ENCODE measurements at regions not wholly inside any gene's neighbourhood (a gene's known extent, or its start where the extent isn't known, plus 50 kb on each side); places are given as distances from the start of the nearest gene placed in this dataset.

- Histone ChIP-seq H3K4me1 (ENCODE audit: control insufficient read depth, insufficient read depth, low read length, poor library complexity, severe bottlenecking) (no peaks in the 10 kb centered on the region), H3K9me3 (ENCODE audit: control insufficient read depth in 2 of 2, low read length in 2 of 2) (peaks cover 0 to 2% of the 10 kb centered on the region in 2 experiments), H3K27ac (ENCODE audit: insufficient read depth, low read length, poor library complexity, severe bottlenecking) (no peak overlapping the region), H3K27me3 (ENCODE audit: control insufficient read depth, insufficient read depth, low read length) (no peaks in the 10 kb centered on the region), H3K36me3 (ENCODE audit: control insufficient read depth, insufficient read depth, low read length) (no peaks in the 10 kb centered on the region), H3K4me3 (ENCODE audit: low read depth, low read length) (no peak overlapping the region)
- Mint-ChIP-seq H3K9me3 (peaks cover 0 to 8% (median 6%) of the 10 kb centered on the region in 7 donors), H3K4me3 (no peak overlapping the region), H3K36me3 (no peaks in the 10 kb centered on the region), H3K4me1 (peaks cover 0 to 2% (median 0%) of the 10 kb centered on the region in 4 donors), H3K27ac (no peak overlapping the region), H3K27me3 (no peaks in the 10 kb centered on the region)
- DNase-seq = no peak
- no peak for ATAC-seq (ENCODE audit: low read depth in 2 of 2)
Observed at GRCh38 chr10:2476812-2477553, 590.4 kb upstream of the PFKP start.

GRCh38 chr10:2476218-2476811, 591.0 kb upstream of the PFKP start:
- no peaks in the 10 kb centered on the region for H3K27me3 Mint-ChIP-seq
- H3K36me3 Mint-ChIP-seq = no peaks in the 10 kb centered on the region
- H3K4me1 Mint-ChIP-seq = peaks cover 0 to under 1% (median 0%) of the 10 kb centered on the region in 4 donors
- ATAC-seq (ENCODE audit: low read depth in 2 of 2) (no peak), DNase-seq (no peak)
- H3K4me3 Mint-ChIP-seq = no peak overlapping the region
- Histone ChIP-seq H3K4me3 (ENCODE audit: low read depth, low read length) (no peak overlapping the region), H3K27ac (ENCODE audit: insufficient read depth, low read length, poor library complexity, severe bottlenecking) (no peak overlapping the region), H3K36me3 (ENCODE audit: control insufficient read depth, insufficient read depth, low read length) (no peaks in the 10 kb centered on the region), H3K9me3 (ENCODE audit: control insufficient read depth in 2 of 2, low read length in 2 of 2) (peaks cover 0 to 1% of the 10 kb centered on the region in 2 experiments), H3K27me3 (ENCODE audit: control insufficient read depth, insufficient read depth, low read length) (no peaks in the 10 kb centered on the region), H3K4me1 (ENCODE audit: control insufficient read depth, insufficient read depth, low read length, poor library complexity, severe bottlenecking) (no peaks in the 10 kb centered on the region)
- peaks cover 0 to 8% (median 6%) of the 10 kb centered on the region in 7 donors for H3K9me3 Mint-ChIP-seq
- no peak overlapping the region for H3K27ac Mint-ChIP-seq

- Histone ChIP-seq H3K9me3 (ENCODE audit: control insufficient read depth in 2 of 2, low read length in 2 of 2) (no peaks in the 10 kb centered on the region), H3K27ac (ENCODE audit: insufficient read depth, low read length, poor library complexity, severe bottlenecking) (no peak overlapping the region), H3K36me3 (ENCODE audit: control insufficient read depth, insufficient read depth, low read length) (no peaks in the 10 kb centered on the region), H3K4me3 (ENCODE audit: low read depth, low read length) (no peak overlapping the region), H3K27me3 (ENCODE audit: control insufficient read depth, insufficient read depth, low read length) (no peaks in the 10 kb centered on the region), H3K4me1 (ENCODE audit: control insufficient read depth, insufficient read depth, low read length, poor library complexity, severe bottlenecking) (no peaks in the 10 kb centered on the region)
- no peaks in the 10 kb centered on the region for H3K27me3 Mint-ChIP-seq
- no peak overlapping the region for H3K27ac Mint-ChIP-seq
- peaks cover under 1 to 8% (median 6%) of the 10 kb centered on the region in 7 donors for H3K9me3 Mint-ChIP-seq
- H3K36me3 Mint-ChIP-seq = no peaks in the 10 kb centered on the region
- DNase-seq (no peak), ATAC-seq (ENCODE audit: low read depth in 2 of 2) (no peak)
- H3K4me1 Mint-ChIP-seq = no peaks in the 10 kb centered on the region
- no peak overlapping the region for H3K4me3 Mint-ChIP-seq
Observed at GRCh38 chr10:2475711-2476217, 591.6 kb upstream of the PFKP start.

- no peak overlapping the region for H3K27ac Mint-ChIP-seq
- no peak overlapping the region for H3K4me3 Mint-ChIP-seq
- DNase-seq = no peak
- H3K27me3 Mint-ChIP-seq = no peaks in the 10 kb centered on the region
- H3K36me3 Mint-ChIP-seq = no peaks in the 10 kb centered on the region
- no peak for ATAC-seq (ENCODE audit: low read depth in 2 of 2)
- Histone ChIP-seq H3K27me3 (ENCODE audit: control insufficient read depth, insufficient read depth, low read length) (no peaks in the 10 kb centered on the region), H3K4me3 (ENCODE audit: low read depth, low read length) (no peak overlapping the region), H3K4me1 (ENCODE audit: control insufficient read depth, insufficient read depth, low read length, poor library complexity, severe bottlenecking) (no peaks in the 10 kb centered on the region), H3K9me3 (ENCODE audit: control insufficient read depth in 2 of 2, low read length in 2 of 2) (no peaks in the 10 kb centered on the region), H3K36me3 (ENCODE audit: control insufficient read depth, insufficient read depth, low read length) (no peaks in the 10 kb centered on the region), H3K27ac (ENCODE audit: insufficient read depth, low read length, poor library complexity, severe bottlenecking) (no peak overlapping the region)
- H3K9me3 Mint-ChIP-seq = peaks cover 0 to 12% (median 7%) of the 10 kb centered on the region in 7 donors
- H3K4me1 Mint-ChIP-seq = no peaks in the 10 kb centered on the region
Observed at GRCh38 chr10:2471811-2472210, 595.5 kb upstream of the PFKP start.

- H3K4me1 ChIP-seq (ENCODE audit: control insufficient read depth, insufficient read depth, low read length, poor library complexity, severe bottlenecking) = no peaks in the 10 kb centered on the region
- H3K27me3 ChIP-seq (ENCODE audit: control insufficient read depth, insufficient read depth, low read length) = no peaks in the 10 kb centered on the region
- H3K27ac Mint-ChIP-seq = no peak overlapping the region
- no peaks in the 10 kb centered on the region for H3K36me3 ChIP-seq (ENCODE audit: control insufficient read depth, insufficient read depth, low read length)
- ATAC-seq (ENCODE audit: low read depth in 2 of 2) (no peak), DNase-seq (no peak)
- no peaks in the 10 kb centered on the region for H3K27me3 Mint-ChIP-seq
- H3K27ac ChIP-seq (ENCODE audit: insufficient read depth, low read length, poor library complexity, severe bottlenecking) = no peak overlapping the region
- no peaks in the 10 kb centered on the region for H3K4me1 Mint-ChIP-seq
- no peak overlapping the region for H3K4me3 Mint-ChIP-seq
- H3K9me3 ChIP-seq (ENCODE audit: control insufficient read depth in 2 of 2, low read length in 2 of 2) = no peaks in the 10 kb centered on the region
- no peak overlapping the region for H3K4me3 ChIP-seq (ENCODE audit: low read depth, low read length)
- peaks cover 0 to 18% (median 7%) of the 10 kb centered on the region in 7 donors for H3K9me3 Mint-ChIP-seq
- no peaks in the 10 kb centered on the region for H3K36me3 Mint-ChIP-seq
Observed at GRCh38 chr10:2469802-2470201, 597.5 kb upstream of the PFKP start.

- H3K27ac Mint-ChIP-seq = no peak overlapping the region
Observed at GRCh38 chr10:2464483-2464882, 602.9 kb upstream of the PFKP start.

GRCh38 chr10:2463316-2463715, 604.0 kb upstream of the PFKP start:
- H3K36me3 Mint-ChIP-seq = no peaks in the 10 kb centered on the region
- H3K4me1 Mint-ChIP-seq = no peaks in the 10 kb centered on the region
- no peak overlapping the region for H3K4me3 Mint-ChIP-seq
- DNase-seq = no peak
- no peaks in the 10 kb centered on the region for H3K36me3 ChIP-seq (ENCODE audit: control insufficient read depth, insufficient read depth, low read length)
- no peak for ATAC-seq (ENCODE audit: low read depth in 2 of 2)
- no peaks in the 10 kb centered on the region for H3K9me3 ChIP-seq (ENCODE audit: control insufficient read depth in 2 of 2, low read length in 2 of 2)
- no peaks in the 10 kb centered on the region for H3K4me1 ChIP-seq (ENCODE audit: control insufficient read depth, insufficient read depth, low read length, poor library complexity, severe bottlenecking)
- no peak overlapping the region for H3K27ac ChIP-seq (ENCODE audit: insufficient read depth, low read length, poor library complexity, severe bottlenecking)
- no peak overlapping the region for H3K27ac Mint-ChIP-seq
- H3K4me3 ChIP-seq (ENCODE audit: low read depth, low read length) = no peak overlapping the region
- H3K27me3 Mint-ChIP-seq = no peaks in the 10 kb centered on the region
- no peaks in the 10 kb centered on the region for H3K27me3 ChIP-seq (ENCODE audit: control insufficient read depth, insufficient read depth, low read length)
- H3K9me3 Mint-ChIP-seq = peaks cover 0 to 20% (median 4%) of the 10 kb centered on the region in 7 donors

More at GRCh38 chr10:2464483-2464882, 602.9 kb upstream of the PFKP start:
- no peak overlapping the region for H3K4me3 ChIP-seq (ENCODE audit: low read depth, low read length)
- ATAC-seq (ENCODE audit: low read depth in 2 of 2) = no peak
- H3K36me3 Mint-ChIP-seq = no peaks in the 10 kb centered on the region
- no peaks in the 10 kb centered on the region for H3K27me3 Mint-ChIP-seq
- H3K9me3 ChIP-seq (ENCODE audit: control insufficient read depth in 2 of 2, low read length in 2 of 2) = no peaks in the 10 kb centered on the region
- no peak overlapping the region for H3K27ac ChIP-seq (ENCODE audit: insufficient read depth, low read length, poor library complexity, severe bottlenecking)
- H3K4me1 Mint-ChIP-seq = no peaks in the 10 kb centered on the region
- H3K4me1 ChIP-seq (ENCODE audit: control insufficient read depth, insufficient read depth, low read length, poor library complexity, severe bottlenecking) = no peaks in the 10 kb centered on the region
- no peak overlapping the region for H3K4me3 Mint-ChIP-seq
- H3K9me3 Mint-ChIP-seq = peaks cover 0 to 20% (median 4%) of the 10 kb centered on the region in 7 donors
- no peaks in the 10 kb centered on the region for H3K36me3 ChIP-seq (ENCODE audit: control insufficient read depth, insufficient read depth, low read length)
- H3K27me3 ChIP-seq (ENCODE audit: control insufficient read depth, insufficient read depth, low read length) = no peaks in the 10 kb centered on the region
- no peak for DNase-seq
